IMR-90 (cell line): ENCODE measurements at regions not wholly inside any gene's neighbourhood (a gene's known extent, or its start where the extent isn't known, plus 50 kb on each side); places are given as distances from the start of the nearest gene placed in this dataset.

Experiments used
- BHLHE40 ChIP-seq: fragments of 150-350 bp; IDR thresholded peaks from 2 replicates; pipeline ENCODE4 v1.6.1; 2016; ENCODE audit warnings: mild to moderate bottlenecking, low read depth, low read length
- CEBPB ChIP-seq: IDR thresholded peaks from 2 replicates; pipeline ENCODE4 v1.6.1; 2012; ENCODE audit warnings: low read depth, low read length, improper control_type of control experiment
- CTCF ChIP-seq: conservative IDR thresholded peaks from 2 replicates; pipeline ENCODE4 v1.5.1; 2012; ENCODE audit warnings: mild to moderate bottlenecking, low read depth, low read length, improper control_type of control experiment
- MAFK ChIP-seq: IDR thresholded peaks from 2 replicates; pipeline ENCODE4 v1.6.1; 2012; ENCODE audit warnings: low read depth, low read length, improper control_type of control experiment
- MAZ ChIP-seq: IDR thresholded peaks from 2 replicates; pipeline ENCODE4 v1.6.1; 2012; ENCODE audit warnings: low read depth, mild to moderate bottlenecking, low read length, improper control_type of control experiment, moderate library complexity, borderline replicate concordance
- NFE2L2 ChIP-seq: fragments of 150-350 bp; IDR thresholded peaks from 2 replicates; pipeline ENCODE4 v1.6.1; 2016; ENCODE audit warnings: low read depth, mild to moderate bottlenecking, low read length
- POLR2A ChIP-seq: IDR thresholded peaks from 2 replicates; pipeline ENCODE4 v1.6.1; 2012; ENCODE audit warnings: mild to moderate bottlenecking, low read depth, low read length
- RAD21 ChIP-seq: IDR thresholded peaks from 2 replicates; pipeline ENCODE4 v1.6.1; 2012; ENCODE audit warnings: low read length, improper control_type of control experiment
- SMC3 ChIP-seq: fragments of 150-350 bp; IDR thresholded peaks from 2 replicates; pipeline ENCODE4 v1.6.1; 2016; ENCODE audit warnings: low read depth, mild to moderate bottlenecking, antibody characterized with exemption, low read length, moderate library complexity
- TF ChIP-seq, protein P1 (sequence below): fragments of 150-350 bp; IDR thresholded peaks from 2 replicates; pipeline ENCODE4 v1.6.1; 2017; ENCODE audit warnings: mild to moderate bottlenecking, antibody characterized with exemption, low read length, low read depth

DNA sequence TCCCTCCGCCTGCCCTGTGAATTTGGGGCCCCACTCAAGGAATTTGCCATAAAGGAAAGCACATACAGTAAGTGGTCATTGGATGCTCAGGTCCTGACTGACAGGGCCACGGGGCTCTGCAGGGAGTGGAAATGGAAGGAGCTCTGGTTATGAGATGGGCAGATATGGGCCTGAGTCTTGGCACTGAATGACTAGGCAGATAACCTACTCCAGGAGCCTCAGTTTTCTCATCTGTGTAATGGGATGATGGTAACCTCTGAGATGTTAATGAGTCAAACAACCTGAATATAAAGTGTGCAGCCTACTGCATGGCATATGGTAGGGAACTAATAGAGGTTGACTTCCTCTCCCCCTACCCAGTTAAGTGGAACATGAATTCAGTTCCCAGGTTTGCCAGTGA is 56.4 kb upstream of the NAA20 start:
- no peak for TF ChIP-seq CTCF
- no peak for TF ChIP-seq BHLHE40
- TF ChIP-seq POLR2A = no peak
- TF ChIP-seq MAFK = no peak
- no peak for TF ChIP-seq CEBPB
- TF ChIP-seq RAD21 = no peak
- TF ChIP-seq, protein P1, sequence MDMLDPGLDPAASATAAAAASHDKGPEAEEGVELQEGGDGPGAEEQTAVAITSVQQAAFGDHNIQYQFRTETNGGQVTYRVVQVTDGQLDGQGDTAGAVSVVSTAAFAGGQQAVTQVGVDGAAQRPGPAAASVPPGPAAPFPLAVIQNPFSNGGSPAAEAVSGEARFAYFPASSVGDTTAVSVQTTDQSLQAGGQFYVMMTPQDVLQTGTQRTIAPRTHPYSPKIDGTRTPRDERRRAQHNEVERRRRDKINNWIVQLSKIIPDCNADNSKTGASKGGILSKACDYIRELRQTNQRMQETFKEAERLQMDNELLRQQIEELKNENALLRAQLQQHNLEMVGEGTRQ = no peak
- TF ChIP-seq NFE2L2 = no peak
- no peak for TF ChIP-seq MAZ
- no peak for TF ChIP-seq SMC3
